SH-SY5Y (cell line): ENCODE measurements at regions not wholly inside any gene's neighbourhood (a gene's known extent, or its start where the extent isn't known, plus 50 kb on each side); places are given as distances from the start of the nearest gene placed in this dataset.

Source experiments
- GATA2 ChIP-seq: IDR thresholded peaks from 2 replicates; pipeline ENCODE4 v1.6.1; 2011; ENCODE audit warnings: mild to moderate bottlenecking, low read depth, low read length
- GATA3 ChIP-seq: IDR thresholded peaks from 2 replicates; pipeline ENCODE4 v1.6.1; 2011; ENCODE audit warnings: low read depth, mild to moderate bottlenecking, low read length, moderate library complexity

- TF ChIP-seq GATA2 (no peak), GATA3 (no peak)
These were observed 112.6 kb downstream of the PDCL3 start for GRCh38 chr2:100675373-100675772.
